HG03280 (cell line): ENCODE measurements at regions not wholly inside any gene's neighbourhood (a gene's known extent, or its start where the extent isn't known, plus 50 kb on each side); places are given as distances from the start of the nearest gene placed in this dataset.

ENCODE experiments used
- ATAC-seq: cut with Tn5 transposase; IDR thresholded peaks from one replicate; pipeline ENCODE4 v1.9.1; 2021; ENCODE audit warnings: mild to moderate bottlenecking, moderate library complexity; ENCODE audit not compliant: unreplicated experiment

DNA sequence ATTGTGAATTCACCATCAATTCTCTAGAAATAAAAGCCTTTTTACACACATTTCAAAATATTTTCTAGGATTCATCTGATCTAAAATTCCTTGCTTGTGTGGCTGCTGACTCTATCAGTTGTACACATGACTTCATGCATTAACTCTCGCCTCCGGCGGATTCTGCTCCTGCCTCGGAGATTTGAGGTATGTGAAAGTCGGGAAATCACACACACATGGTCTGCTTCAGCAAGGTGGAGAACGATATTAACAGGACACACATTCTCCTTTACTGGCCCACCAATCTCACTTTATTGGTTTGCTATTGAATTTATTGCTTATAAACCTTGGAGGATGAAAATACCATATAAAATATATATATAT lies 855.7 kb downstream of the SLITRK5 start:
- ATAC-seq = no peak

DNA sequence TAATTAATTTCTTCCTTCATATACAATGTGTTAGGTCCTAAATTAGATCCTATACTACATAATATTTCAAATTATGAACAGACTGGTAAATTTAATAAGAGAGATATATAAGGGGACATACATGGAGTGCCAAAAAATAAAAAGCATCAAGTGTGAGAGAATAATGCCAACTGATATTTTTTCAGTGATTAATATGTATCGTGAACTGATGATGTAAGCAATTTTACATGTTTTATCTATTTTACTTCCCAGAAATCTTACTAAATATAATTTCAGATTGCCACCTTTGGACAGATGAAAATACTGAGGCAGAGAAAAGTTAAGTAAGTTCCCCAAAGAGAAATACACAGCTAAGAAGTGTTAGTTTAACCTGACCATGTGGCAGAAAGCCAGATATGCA lies 870.8 kb downstream of the SLITRK5 start:
- ATAC-seq = no peak

DNA sequence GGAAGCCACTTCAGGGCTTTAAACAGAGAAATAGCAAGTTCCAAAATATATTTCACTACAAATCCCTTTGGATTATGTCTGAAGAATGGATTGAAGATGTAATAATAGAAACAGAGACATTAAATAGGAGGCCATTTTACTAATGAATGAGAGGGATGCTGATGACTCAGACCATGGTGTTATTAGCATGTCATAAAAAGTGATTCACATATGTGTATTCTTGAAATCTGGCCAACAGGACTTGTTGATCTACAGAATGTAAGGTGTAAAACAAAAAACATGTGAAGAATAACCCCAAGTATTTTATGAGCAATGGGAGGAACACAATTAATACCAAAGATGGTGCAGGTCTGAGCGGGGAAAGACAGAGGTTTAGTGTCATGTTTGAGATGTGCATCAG lies 873.7 kb downstream of the SLITRK5 start:
- no peak for ATAC-seq

DNA sequence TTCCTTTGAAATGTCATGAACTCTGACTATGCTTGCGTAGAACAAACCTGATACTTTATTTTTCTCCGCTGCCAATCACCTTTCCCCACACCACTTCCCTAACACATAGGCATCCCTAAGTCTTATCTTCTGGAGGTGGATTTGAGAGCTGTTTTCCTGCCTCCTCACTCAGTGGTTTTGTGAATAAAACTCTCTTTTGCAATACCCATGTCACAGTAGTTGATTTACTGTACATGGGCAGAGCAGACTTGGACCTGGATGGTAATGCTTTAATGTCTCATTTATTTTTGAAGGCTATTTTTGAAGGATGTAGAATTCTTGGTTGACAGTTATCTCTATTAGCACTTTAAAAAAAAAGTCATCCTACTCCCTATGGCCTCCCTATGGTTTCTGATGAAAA lies 881.8 kb downstream of the SLITRK5 start:
- no peak for ATAC-seq

DNA sequence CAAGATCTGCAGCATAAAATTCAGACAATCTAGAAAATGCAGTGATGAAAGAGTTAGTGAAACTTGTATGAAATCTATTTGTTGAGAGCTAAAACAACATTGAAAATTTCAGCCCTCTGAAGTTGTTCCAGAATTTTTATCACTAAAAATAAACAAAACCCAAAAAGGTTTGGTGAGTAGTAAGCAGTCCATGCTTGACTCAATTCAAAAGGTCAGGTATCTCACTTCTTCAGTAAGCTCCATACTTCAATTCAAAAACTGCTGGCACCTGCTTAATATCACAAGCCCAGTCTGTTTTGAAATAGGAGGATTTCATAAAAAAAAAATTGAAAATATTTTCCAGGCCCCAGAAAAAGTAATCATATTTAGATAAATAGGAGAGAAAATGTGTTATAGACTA lies 894.4 kb downstream of the SLITRK5 start:
- no peak for ATAC-seq

DNA sequence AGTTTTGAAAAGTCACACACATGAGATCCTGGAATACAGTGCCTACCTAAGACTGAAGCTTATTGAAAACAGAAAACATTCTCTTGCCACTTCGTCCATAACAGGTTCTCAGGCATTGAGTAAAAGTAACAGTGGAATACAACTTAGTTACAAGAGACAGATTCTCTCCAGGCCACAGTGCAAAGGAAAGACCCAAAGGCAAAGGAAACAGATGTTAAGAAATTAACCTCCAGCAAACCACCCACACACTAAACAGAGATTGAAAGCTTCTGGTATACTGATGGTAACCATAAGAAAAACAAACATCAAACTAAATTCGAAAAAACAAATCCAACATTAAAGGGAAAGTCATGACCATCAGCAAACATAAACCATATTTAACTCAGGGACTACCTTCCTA lies 914.7 kb downstream of the SLITRK5 start:
- ATAC-seq = no peak

DNA sequence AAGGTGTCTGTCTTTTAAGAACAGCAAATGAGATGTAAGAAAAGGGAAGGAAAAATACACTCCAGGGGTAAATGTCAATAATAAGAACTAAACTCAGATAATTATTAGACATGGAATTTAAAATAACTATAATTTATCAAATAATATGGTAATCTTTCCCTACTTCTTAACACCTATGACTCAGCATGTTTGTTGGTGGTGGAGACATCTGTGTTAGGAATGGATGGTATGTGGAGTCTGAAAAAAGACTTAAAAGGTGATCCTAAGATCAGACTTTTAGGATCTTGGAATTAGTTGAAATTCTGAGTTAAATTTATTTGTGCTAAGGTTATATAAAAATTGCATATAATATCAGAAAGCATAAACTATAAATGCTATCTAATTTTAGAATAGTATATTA lies 915.1 kb downstream of the SLITRK5 start:
- no peak for ATAC-seq

DNA sequence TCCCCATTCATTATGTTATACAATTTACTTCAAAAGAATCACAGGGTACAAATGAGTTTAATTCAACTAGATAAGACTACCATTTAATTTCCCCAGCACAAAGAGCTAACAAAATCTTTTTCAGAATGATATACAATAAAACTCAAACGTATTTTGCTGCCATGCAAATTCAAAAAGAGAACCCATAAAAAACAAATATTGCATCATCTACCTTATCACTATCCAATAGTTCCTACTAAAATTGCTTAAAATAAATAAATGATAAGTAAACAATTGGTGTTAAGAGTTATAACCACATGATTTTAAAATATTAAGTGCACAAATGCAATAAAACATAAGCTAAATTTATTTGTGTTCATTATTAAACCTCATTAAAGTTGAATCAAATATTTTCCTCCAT lies 919.4 kb downstream of the SLITRK5 start:
- ATAC-seq = no peak

DNA sequence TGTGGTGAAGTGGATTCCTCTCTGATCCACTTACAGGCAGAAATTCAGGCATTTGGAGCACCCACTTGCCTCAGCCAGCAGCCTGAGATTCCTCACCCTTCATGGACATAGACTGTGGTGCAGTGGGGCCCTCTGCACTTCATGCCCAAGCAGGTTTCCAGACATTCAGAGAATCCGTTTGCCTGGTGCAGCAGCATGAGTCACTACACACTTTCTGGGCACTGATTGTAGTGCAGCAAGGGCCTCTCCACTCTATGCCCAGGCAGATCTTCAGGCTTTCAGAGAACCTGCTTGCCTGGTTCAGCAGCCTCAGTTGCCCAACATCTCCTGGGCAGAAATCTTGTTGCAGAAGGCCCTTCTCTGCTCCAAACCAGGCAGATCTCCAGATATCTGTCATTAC lies 920.9 kb downstream of the SLITRK5 start:
- ATAC-seq = no peak

DNA sequence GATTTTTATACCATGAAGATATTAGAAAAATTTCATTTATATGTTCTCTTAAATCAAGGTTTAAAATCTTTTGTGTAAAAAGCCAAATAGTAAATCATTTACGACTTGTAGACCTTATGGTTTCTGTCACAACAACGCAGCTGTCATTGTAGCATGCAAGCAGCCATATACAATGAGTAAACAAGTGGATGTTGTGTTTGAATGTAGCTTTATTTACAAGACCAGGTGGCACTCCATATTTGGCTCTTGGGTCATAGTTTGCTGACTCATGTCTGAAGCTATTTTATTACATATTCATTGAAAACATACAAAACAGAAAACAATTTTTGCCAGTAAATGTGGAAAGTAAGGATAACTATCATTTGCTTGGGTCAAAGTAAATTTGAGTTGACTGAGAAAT lies 930.8 kb downstream of the SLITRK5 start:
- ATAC-seq = no peak

DNA sequence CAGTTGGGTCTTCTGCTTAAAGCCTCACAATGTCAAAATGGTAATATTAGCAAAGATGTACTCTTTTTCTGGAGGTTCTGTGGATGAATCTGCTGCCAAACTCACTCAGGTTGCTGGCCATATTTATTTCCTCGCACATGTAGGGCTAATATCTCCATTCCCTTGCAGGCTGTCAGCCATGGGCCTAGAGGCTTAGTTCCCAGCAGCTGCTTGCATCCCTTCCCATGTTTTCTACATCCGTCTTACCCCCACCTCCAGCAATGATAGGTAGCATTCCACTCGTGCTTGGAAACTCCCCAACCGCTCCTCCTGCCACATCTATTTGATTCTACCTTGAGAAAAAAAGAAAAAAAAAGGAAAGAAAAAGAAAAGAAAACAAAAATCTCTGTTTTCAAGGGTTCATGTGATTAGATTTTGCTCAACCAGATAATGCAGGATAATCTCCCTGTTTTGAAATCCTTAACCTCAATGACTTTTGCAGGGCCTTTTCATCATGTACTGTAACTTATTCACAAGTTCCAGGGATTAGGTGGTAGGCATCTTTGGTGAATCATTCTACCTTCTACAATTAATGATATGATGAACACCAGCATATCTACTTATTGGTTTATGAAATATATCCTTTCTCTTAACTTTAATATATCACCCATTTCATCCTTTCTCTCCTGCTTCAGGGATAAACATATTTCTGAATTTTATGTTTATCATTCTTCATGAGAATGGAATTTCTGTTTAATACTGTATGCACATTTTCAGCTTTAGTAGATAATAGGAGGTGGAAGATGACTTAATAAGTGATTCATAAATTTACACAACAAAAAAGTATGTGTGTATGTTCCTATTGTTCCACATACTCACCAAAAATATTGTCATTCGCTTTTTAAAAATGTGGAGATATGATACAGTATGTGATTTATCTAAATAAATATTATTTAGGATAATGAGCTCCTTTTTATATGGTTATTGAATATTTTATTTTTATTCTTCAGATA lies 931.9 kb downstream of the SLITRK5 start:
- no peak for ATAC-seq

DNA sequence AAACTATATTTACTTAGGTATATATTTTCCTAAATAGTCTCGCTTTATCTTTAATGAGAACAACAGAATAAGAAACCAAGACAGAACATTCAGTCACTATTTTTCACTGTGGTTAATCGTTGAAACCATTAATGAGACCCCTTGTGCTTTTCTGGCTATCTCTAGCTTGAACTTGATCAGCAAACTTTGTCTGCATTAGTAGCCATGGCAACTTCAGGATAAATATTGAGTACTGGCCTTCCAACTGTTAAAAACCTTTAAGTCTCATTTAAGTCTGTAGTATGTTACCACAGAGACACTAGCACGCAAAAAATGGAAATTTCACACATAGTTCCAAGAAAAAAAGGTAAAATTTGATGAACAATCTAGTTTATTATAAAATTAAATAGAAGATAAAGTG lies 946.0 kb downstream of the SLITRK5 start:
- no peak for ATAC-seq

DNA sequence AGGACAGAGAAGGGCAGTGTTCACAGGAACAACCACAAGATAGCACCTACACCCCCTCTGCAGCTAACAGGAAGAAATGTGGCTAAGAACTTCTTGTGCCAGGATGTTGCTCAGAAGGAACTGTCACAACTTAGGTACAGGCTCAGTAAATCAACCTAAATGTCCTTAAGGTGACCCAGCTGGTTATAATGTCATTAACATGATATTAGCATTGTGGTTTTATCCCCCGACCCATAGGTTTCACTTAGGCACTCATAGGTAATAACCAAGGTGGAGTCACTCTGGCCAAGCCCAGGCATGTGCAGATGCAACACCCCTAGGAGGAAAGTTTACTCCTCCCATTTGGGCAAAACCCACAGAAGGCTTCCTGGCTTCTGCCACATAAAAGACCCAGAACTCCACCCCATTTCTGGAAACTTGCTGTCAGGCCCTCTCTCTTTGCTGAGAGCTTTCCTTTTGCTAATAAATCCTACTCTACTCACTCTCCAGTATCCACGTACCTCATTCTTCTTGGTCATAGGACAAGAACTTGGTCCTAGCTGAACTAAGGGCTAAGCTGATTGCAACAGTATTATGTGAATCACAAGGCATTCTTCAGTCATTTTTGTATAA lies 951.3 kb downstream of the SLITRK5 start:
- no peak for ATAC-seq

DNA sequence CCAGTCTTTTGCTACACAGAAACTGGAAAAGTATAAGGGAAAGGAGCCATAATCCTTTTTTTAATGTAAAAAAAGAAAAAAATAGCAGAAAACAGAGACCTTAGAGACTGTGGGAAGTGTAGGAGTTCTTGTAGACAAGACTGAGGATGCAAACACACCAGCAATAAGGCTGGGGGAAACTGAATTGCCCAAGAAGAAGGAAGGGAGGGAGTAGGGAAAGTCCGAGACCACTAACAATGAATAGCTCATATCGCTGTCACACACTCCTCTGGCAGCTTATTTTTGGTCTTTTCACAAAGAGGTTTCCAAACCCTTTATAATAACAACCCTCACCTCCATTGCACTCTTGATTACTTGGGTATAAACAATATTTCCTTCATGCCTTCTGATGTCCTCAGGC lies 952.0 kb downstream of the SLITRK5 start:
- no peak for ATAC-seq

DNA sequence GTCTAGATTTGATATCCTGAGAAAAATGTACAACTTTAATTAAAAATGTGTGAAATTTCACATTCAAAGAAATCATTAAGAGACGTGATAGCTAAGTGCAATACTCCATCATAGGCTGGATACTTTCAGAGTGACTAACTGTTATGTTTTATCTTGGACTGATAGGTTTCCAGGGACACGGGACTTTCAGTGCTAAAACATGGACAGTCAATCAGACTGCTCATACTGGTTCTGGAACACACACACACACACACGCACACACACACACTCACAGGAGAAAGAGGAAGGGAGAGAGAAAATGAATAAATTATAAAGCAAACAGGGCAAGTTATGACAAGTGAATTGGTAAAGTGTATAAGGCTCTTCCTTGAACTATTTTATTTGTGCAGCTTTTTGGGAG lies 955.9 kb downstream of the SLITRK5 start:
- no peak for ATAC-seq

DNA sequence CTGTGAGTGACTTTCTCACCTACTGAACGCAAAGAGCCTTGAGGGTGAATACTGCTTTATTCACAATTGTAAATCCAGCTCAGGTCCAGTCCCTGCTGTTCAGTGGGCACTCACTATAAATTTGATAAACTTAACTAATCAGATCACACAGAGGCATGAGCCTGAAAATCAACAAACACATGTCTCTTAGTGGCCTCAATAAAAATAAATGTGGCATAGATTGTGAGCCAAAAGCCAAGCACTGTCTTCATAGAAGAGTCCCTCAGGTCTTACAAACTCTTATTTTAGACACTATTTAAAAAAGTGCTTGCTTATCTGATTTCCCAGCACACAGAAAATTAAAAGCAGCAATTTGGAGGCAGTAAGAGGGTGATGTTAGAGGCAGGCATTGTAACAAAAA lies 957.7 kb downstream of the SLITRK5 start:
- ATAC-seq = no peak

DNA sequence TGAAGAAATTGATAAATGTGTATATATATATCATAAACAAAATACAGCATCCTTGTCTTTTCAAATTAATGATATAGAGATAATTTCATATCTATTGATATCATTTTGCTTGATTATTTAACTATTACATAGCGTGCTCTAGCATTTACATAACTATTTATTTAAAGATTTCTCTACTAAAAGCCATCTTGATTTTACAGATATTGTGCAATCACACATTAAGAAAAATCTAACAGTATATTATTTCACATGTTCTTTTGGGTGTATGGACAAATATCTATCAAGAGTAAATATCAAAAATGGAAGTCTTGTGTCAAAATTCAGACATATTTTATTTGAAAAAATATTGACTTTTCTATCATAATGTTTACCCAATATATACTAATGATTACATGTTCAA lies 966.8 kb downstream of the SLITRK5 start:
- no peak for ATAC-seq

DNA sequence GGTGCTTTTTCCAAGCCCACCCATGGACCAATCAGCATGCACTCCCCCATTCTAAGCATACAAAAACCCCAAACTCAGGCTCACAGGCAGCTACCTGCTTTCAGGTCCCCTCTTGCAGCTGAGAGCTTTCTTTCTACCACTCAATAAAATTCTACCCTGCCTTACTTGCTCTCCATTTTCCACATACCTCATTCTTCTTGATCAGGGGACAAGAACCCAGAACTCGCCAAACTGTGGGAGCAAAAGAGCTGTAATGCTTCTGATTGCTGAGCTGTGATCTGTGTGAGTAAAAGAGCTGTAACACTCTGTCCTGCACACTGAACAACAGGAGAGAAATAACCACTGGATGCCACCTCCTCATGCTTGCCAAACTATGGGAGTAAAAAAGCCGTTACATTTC lies 972.1 kb downstream of the SLITRK5 start:
- no peak for ATAC-seq

DNA sequence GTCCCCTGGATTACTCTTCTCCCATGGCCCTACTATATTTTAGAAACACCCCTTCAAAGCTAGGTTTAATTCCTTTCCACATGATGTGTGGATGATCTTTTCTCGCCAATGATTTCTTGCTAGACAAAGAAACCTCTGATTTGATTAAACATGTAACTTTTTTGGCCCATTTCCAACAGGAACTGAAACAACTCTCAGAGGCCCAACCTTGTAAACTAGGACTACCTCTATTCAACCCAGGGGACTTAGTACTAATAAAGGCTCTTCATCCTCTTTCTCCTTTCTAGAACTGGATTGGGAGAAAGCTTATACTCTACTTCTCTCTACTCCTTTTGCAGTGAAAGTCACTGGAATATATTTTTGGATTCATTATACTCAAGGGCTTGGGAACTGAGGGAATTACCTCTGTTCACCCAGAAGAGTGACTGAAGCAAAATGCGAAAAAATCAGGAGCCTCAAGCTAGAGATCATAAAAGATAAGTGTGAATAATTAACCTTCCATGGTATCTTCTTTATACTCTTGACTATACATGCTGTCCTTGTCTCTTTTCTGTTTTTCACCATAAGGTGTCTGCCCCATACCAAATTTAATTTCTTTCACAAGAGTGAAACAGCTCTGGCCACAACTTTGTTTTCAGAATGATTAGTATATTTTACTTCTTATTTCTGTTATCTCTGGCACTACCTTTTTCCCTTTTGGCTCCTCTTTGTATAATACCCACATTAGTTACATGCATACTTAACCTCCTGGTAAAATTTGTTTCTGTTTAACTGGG lies 977.6 kb downstream of the SLITRK5 start:
- no peak for ATAC-seq

DNA sequence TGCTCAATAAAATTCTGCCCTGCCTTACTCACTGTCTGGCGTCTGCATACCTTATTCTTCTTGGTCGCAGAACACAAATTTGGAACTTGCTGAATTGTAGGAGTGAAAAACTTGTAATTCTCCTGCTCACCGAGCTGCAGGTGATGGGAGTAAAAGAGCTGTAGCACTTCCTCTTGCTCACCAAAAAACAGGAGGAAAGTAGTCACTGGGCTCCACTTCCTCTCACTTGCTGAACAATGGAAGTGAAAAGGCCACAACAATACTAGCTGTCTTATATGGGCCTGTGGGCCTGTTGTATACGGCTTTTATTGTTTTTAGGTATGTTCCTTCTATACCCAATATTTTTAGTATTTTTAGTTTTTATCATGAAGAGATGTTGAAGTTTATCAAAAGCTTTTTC lies 978.7 kb downstream of the SLITRK5 start:
- ATAC-seq = no peak

DNA sequence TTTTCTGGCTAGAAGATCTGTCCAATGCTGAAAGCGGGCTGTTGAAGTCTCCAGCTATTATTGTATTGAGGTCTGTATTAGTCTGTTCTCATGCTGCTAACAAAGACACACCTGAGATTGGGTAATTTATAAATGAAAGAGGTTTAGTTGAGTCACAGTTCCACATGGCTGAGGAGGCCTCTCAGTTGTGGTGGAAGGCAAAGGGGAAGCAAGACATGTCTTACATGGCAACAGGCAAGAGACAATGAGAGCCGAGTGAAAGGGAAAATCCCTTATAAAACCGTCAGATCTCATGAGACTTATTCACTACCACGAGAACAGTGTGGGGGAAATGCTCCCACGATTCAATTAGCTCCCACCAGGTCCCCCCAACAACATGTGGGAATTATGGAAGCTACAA lies 980.4 kb downstream of the SLITRK5 start:
- no peak for ATAC-seq

DNA sequence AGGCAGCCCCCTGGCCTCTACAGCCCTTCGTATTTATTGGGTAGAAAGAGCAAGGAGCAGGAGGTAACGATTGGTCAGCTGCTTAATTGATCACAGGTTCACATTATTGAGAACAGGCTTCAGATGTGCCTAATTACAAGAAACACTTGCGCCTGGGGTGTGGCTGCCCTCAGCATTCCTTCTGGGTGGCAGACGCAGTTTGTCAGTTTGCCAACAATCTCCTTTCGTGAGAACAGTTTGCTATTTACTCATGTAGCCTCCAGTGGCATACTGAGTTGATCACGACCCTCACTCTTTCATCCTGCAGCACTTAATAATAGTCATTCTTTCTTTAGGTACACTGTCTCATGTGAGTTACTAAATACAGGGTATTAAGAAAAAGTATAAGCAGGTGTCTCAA lies 985.6 kb downstream of the SLITRK5 start:
- ATAC-seq = no peak
